Keratinocyte (primary cell): ENCODE measurements at regions not wholly inside any gene's neighbourhood (a gene's known extent, or its start where the extent isn't known, plus 50 kb on each side); places are given as distances from the start of the nearest gene placed in this dataset.

Experiments used
- CTCF ChIP-seq, 3 experiments: IDR thresholded peaks in 1 of 3; conservative IDR thresholded peaks in 1 of 3; optimal IDR thresholded peaks in 1 of 3; 2 replicates in 2 of 3; 3 replicates in 1 of 3; pipeline versions ENCODE3 to v1.5.1; 2011; ENCODE audit warnings: low read length in 3 of 3, mild to moderate bottlenecking in 3 of 3, moderate library complexity in 2 of 3, control low read depth in 1 of 3, inconsistent platforms in 1 of 3; ENCODE audit not compliant: insufficient read depth in 2 of 3; ENCODE audit errors: extremely low read depth in 1 of 3
- EZH2 ChIP-seq: IDR thresholded peaks from one replicate; pipeline ENCODE4 v1.6.1; 2012; ENCODE audit warnings: inconsistent platforms, mild to moderate bottlenecking, low read length, moderate library complexity

GRCh38 chr20:40463171-40463570 is 225.9 kb downstream of the MAFB start:
- no peak for TF ChIP-seq CTCF (optimal IDR thresholded peaks at IDR 0.05 in 1 of 3, IDR thresholded peaks at IDR 0.05 in 1 of 3, conservative IDR thresholded peaks at IDR 0.05 in 1 of 3; ENCODE audit: extremely low read depth in 1 of 3, insufficient read depth in 2 of 3, low read length in 3 of 3)
- TF ChIP-seq EZH2: no peak
